ENCODE measurements at regions not wholly inside any gene's neighbourhood (a gene's known extent, or its start where the extent isn't known, plus 50 kb on each side); places are given as distances from the start of the nearest gene placed in this dataset.

DNA sequence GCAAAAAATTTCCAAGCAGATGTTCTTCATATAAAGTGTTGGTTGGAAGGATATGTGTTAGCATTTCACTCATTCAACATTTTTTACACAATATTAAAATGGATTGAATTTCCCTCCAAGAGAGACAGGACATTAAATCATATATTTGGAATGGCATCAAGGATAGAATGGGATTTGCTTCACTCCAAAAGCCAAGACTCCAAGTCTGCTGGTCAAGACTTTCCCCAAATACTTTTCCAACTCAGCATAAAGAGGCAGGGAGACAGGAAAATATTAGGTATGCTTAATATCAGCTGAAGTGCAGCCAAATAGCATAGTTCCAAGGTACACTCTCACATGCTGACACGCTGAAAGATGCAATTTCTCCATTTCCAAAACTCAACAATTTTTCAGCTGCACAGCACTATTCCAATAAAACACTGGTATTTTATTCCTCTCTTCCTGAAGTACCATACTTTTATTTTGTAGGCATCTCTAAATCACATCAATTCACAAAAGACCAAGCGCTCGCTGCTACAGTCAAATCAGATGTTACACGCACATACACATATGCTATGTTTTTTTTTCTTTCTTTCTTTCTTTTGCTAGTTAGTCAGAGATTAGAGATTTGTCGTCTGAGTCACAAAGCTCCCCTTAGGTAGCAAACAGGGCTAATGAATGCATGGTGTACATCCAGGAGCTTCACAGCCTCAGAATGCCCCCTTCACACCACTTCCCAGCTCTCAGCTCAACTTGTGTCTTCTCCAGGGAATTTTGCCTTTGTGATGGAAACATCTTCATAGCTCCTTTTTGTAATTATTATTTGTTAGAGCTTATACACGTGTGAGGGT, 1033.8 kb upstream of the AUTS2 start:
- DNase-seq, result no peak
- no peak overlapping the region for H3K27ac ChIP-seq
- no peak overlapping the region for H3K4me3 ChIP-seq
- intact Hi-C loops (cut with DNase I; ENCODE audit: low total_unique reads), result no loop called here
- H3K36me3 ChIP-seq, result no peaks in the 10 kb centered on the region
- H3K27me3 ChIP-seq, result no peaks in the 10 kb centered on the region
- H3K4me1 ChIP-seq, result no peaks in the 10 kb centered on the region
- H3K9me3 ChIP-seq, result no peaks in the 10 kb centered on the region
- TF ChIP-seq, protein P1, sequence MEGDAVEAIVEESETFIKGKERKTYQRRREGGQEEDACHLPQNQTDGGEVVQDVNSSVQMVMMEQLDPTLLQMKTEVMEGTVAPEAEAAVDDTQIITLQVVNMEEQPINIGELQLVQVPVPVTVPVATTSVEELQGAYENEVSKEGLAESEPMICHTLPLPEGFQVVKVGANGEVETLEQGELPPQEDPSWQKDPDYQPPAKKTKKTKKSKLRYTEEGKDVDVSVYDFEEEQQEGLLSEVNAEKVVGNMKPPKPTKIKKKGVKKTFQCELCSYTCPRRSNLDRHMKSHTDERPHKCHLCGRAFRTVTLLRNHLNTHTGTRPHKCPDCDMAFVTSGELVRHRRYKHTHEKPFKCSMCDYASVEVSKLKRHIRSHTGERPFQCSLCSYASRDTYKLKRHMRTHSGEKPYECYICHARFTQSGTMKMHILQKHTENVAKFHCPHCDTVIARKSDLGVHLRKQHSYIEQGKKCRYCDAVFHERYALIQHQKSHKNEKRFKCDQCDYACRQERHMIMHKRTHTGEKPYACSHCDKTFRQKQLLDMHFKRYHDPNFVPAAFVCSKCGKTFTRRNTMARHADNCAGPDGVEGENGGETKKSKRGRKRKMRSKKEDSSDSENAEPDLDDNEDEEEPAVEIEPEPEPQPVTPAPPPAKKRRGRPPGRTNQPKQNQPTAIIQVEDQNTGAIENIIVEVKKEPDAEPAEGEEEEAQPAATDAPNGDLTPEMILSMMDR (IDR thresholded peaks at IDR 0.05), result no peak

DNA sequence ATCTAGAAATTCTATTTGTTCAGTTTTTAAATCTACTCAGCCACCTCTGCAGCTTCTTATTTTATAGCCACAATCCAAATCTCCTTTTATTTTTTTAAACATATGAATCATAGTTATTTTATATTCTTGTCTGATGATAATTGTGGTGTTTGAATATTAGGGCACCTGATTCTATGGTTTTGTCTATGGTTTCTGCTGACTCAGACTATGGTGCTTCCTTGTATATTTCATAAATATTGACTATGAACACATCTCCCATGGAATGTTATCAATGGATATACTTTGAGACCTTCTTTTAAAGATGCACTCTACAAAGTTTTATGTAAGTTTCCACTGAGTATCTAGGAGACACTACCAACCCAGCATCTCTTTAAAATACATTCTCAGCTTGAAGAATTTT, 1027.0 kb upstream of the AUTS2 start:
- TF ChIP-seq, protein P1 (IDR thresholded peaks at IDR 0.05), result no peak
- Histone ChIP-seq H3K9me3 (no peaks in the 10 kb centered on the region), H3K27ac (no peak overlapping the region), H3K27me3 (no peaks in the 10 kb centered on the region), H3K4me1 (no peaks in the 10 kb centered on the region), H3K36me3 (no peaks in the 10 kb centered on the region), H3K4me3 (no peak overlapping the region)
- DNase-seq, result no peak
- intact Hi-C loops (cut with DNase I; ENCODE audit: low total_unique reads), result no loop called here

DNA sequence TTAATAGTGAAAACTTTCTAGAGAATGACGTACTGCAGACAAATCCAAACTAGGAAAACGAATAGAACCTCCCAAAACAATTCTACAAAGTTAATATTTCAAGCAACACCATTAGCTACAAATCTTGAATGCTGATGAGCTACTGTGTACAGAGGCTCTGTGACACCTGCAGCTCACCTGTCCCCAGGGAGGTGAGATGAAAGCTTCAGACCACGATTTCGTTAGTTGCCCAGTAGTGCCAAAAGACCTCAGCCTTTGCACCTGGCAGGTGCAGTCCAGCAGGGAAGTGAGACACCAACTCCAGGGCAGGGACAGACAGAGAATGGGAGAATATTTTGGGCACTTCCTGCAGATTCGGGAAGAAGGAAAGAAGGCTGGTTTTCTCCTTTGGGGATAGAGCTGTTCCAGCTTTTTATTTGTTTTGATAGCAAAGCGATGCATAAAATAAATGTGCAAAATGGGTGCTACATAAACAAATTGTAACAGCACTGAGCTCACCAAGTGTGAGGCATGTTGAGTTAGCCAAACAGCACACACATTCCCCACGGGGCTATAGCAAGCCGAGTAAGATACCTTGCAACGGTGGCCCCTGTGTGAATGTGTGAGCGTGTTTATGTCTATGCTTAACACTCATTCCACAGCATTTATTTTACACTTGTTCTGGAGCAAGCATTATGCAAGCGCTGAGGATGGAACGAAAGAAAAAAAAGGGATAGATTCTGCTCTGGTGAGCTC, 1024.8 kb upstream of the AUTS2 start:
- H3K9me3 ChIP-seq, result no peaks in the 10 kb centered on the region

DNA sequence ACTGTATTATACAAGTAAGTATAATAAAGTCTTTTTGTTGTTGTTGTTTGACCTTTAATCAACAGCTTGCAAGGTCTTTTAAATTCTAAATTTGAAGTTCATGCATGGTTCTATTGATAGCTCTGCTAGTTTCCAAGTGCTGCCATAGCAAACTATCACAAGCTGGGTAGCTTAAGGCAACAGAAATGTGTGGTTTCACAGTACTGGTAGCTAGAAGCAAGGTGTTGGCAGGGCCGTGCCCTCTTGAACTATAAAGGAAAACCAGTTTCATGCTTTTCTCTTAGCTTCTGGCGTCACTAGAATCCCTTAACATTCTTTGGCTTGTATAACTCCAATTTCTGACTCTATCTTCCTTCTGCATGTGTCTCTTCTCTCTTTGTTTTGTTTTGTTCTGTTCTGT, 1021.9 kb upstream of the AUTS2 start:
- TF ChIP-seq, protein P1 (IDR thresholded peaks at IDR 0.05), result no peak

More for the DNA sequence above, 1024.8 kb upstream of the AUTS2 start:
- TF ChIP-seq, protein P1 (IDR thresholded peaks at IDR 0.05), result no peak
- no peaks in the 10 kb centered on the region for H3K4me1 ChIP-seq
- no peak overlapping the region for H3K4me3 ChIP-seq
- intact Hi-C loops (cut with DNase I; ENCODE audit: low total_unique reads), result no loop called here
- DNase-seq, result no peak
- no peaks in the 10 kb centered on the region for H3K36me3 ChIP-seq
- H3K27me3 ChIP-seq, result no peaks in the 10 kb centered on the region
- no peak overlapping the region for H3K27ac ChIP-seq

DNA sequence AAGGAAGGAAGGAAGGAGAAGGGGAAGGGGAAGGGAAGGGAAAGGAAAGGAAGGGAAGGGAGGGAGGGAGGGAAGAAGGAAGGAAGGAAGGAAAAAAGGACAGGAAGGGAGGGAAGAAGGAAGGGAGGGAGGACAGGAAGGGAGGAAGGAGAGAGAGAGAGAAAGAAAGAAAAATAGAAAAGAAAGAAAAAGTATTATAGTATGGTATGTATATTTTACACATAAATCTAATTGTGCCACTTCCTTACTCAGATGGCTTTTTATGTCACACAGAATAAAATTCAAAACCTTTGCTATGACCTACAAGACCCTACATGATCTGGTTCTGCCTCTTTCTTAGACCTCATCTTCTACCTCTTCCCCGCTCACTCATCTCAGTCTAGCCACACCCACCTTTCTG, 1016.9 kb upstream of the AUTS2 start:
- Histone ChIP-seq H3K27ac (no peak overlapping the region), H3K36me3 (no peaks in the 10 kb centered on the region), H3K9me3 (peaks cover 0 to 15% (median 4%) of the 10 kb centered on the region in 3 donors), H3K4me1 (no peaks in the 10 kb centered on the region), H3K4me3 (no peak overlapping the region), H3K27me3 (no peaks in the 10 kb centered on the region)
- intact Hi-C loops (cut with DNase I; ENCODE audit: low total_unique reads), result no loop called here
- TF ChIP-seq, protein P1 (IDR thresholded peaks at IDR 0.05), result no peak
- no peak for DNase-seq

More for the DNA sequence above, 1021.9 kb upstream of the AUTS2 start:
- no peak for DNase-seq
- H3K4me1 ChIP-seq, result no peaks in the 10 kb centered on the region
- H3K27ac ChIP-seq, result no peak overlapping the region
- no peak overlapping the region for H3K4me3 ChIP-seq
- no peaks in the 10 kb centered on the region for H3K36me3 ChIP-seq
- no peaks in the 10 kb centered on the region for H3K27me3 ChIP-seq
- peaks cover 0 to 8% (median 4%) of the 10 kb centered on the region in 3 donors for H3K9me3 ChIP-seq
- intact Hi-C loops (cut with DNase I; ENCODE audit: low total_unique reads), result no loop called here
